Osteoblast (primary cell): ENCODE measurements at regions not wholly inside any gene's neighbourhood (a gene's known extent, or its start where the extent isn't known, plus 50 kb on each side); places are given as distances from the start of the nearest gene placed in this dataset.
"Not testable (repeated sequence)": the region's sequence is repeated elsewhere in the genome, so short reads cannot be mapped to it uniquely, and the experiment has no call there.

Experiments
- DNase-seq: peaks from one replicate; pipeline ENCODE4 v3.0.0; 2011; ENCODE audit warnings: low spot score, mixed read lengths; ENCODE audit not compliant: insufficient read length; ENCODE audit errors: missing footprints
- H2AFZ ChIP-seq: 2 replicates; pipeline ENCODE4 v1.6.0; 2011; ENCODE audit warnings: mild to moderate bottlenecking, low read length
- H3K27ac ChIP-seq: 2 replicates; pipeline ENCODE4 v1.5.1; 2011; ENCODE audit warnings: mild to moderate bottlenecking, low read depth, low read length, moderate library complexity
- H3K27me3 ChIP-seq: 2 replicates; pipeline ENCODE4 v1.6.0; 2012; ENCODE audit warnings: mild to moderate bottlenecking, control low read depth, inconsistent platforms, low read length, moderate library complexity; ENCODE audit not compliant: insufficient read depth
- H3K36me3 ChIP-seq: 2 replicates; pipeline ENCODE4 v1.5.1; 2011; ENCODE audit warnings: mild to moderate bottlenecking, low read length, control low read depth, moderate library complexity; ENCODE audit not compliant: insufficient read depth
- H3K4me1 ChIP-seq: 2 replicates; pipeline ENCODE4 v1.5.1; 2011; ENCODE audit warnings: mild to moderate bottlenecking, low read length, control low read depth, moderate library complexity; ENCODE audit not compliant: insufficient read depth
- H3K4me2 ChIP-seq: 2 replicates; pipeline ENCODE4 v1.6.0; 2011; ENCODE audit warnings: mild to moderate bottlenecking, low read length; ENCODE audit not compliant: insufficient read depth
- H3K4me3 ChIP-seq: fragments of 200-600 bp; sonication (generic); 3 replicates; pipeline ENCODE4 v1.5.1; 2012; ENCODE audit warnings: mild to moderate bottlenecking, low read length, inconsistent platforms; ENCODE audit not compliant: insufficient read depth
- H3K79me2 ChIP-seq: 2 replicates; pipeline ENCODE4 v1.6.0; 2012; ENCODE audit warnings: mild to moderate bottlenecking, low read length, control low read depth, inconsistent platforms; ENCODE audit not compliant: insufficient read depth
- H3K9me3 ChIP-seq: 2 replicates; pipeline ENCODE4 v1.5.1; 2011; ENCODE audit warnings: low read depth, low read length, control low read depth
- H4K20me1 ChIP-seq: 2 replicates; pipeline ENCODE4 v1.6.0; 2012; ENCODE audit warnings: mild to moderate bottlenecking, low read length, control low read depth; ENCODE audit not compliant: insufficient read depth
- TF ChIP-seq, protein P1 (sequence below): IDR thresholded peaks from 2 replicates; pipeline ENCODE4 v1.5.1; 2011; ENCODE audit warnings: mild to moderate bottlenecking, low read depth, low read length, moderate library complexity; ENCODE audit errors: extremely low read depth

GRCh38 chr6:82617648-82618047, 254.0 kb downstream of the TPBG start:
- Histone ChIP-seq H3K36me3 (no peaks in the 10 kb centered on the region), H3K79me2 (no peaks in the 10 kb centered on the region), H4K20me1 (no peaks in the 10 kb centered on the region), H3K4me2 (no peak overlapping the region), H3K27ac (no peak overlapping the region), H3K9me3 (no peaks in the 10 kb centered on the region), H3K27me3 (peaks cover 11% of the 10 kb centered on the region), H3K4me3 (no peak overlapping the region), H2AFZ (no peak overlapping the region), H3K4me1 (no peaks in the 10 kb centered on the region)
- no peak for DNase-seq
- TF ChIP-seq, protein P1, sequence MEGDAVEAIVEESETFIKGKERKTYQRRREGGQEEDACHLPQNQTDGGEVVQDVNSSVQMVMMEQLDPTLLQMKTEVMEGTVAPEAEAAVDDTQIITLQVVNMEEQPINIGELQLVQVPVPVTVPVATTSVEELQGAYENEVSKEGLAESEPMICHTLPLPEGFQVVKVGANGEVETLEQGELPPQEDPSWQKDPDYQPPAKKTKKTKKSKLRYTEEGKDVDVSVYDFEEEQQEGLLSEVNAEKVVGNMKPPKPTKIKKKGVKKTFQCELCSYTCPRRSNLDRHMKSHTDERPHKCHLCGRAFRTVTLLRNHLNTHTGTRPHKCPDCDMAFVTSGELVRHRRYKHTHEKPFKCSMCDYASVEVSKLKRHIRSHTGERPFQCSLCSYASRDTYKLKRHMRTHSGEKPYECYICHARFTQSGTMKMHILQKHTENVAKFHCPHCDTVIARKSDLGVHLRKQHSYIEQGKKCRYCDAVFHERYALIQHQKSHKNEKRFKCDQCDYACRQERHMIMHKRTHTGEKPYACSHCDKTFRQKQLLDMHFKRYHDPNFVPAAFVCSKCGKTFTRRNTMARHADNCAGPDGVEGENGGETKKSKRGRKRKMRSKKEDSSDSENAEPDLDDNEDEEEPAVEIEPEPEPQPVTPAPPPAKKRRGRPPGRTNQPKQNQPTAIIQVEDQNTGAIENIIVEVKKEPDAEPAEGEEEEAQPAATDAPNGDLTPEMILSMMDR, result no peak

DNA sequence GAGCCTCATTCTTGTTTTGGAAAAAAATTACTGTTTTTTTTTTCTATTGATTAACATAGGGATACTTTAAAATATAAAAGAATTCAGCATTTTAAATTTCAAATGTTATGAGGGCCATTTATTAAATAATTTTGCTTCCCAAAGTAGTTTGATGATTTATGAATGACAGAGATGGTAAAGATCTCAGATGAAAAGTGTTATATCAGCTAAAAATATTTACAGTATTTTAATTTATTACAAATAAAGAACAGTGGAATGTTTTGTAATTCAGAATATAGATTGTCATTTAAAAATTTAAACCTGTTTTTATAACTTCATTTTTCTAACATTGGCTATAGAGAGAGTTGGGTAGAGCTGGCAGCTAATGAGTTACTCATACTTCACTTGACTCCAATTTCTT, 256.0 kb downstream of the TPBG start:
- no peak overlapping the region for H3K4me2 ChIP-seq
- peaks cover 11% of the 10 kb centered on the region for H3K27me3 ChIP-seq
- H2AFZ ChIP-seq, result no peak overlapping the region
- H3K27ac ChIP-seq, result no peak overlapping the region
- H3K9me3 ChIP-seq, result no peaks in the 10 kb centered on the region
- H3K4me3 ChIP-seq, result no peak overlapping the region
- H3K36me3 ChIP-seq, result no peaks in the 10 kb centered on the region
- H3K4me1 ChIP-seq, result no peaks in the 10 kb centered on the region
- no peaks in the 10 kb centered on the region for H3K79me2 ChIP-seq
- peak; percentile 65 for DNase-seq
- TF ChIP-seq, protein P1, result no peak
- H4K20me1 ChIP-seq, result no peaks in the 10 kb centered on the region

DNA sequence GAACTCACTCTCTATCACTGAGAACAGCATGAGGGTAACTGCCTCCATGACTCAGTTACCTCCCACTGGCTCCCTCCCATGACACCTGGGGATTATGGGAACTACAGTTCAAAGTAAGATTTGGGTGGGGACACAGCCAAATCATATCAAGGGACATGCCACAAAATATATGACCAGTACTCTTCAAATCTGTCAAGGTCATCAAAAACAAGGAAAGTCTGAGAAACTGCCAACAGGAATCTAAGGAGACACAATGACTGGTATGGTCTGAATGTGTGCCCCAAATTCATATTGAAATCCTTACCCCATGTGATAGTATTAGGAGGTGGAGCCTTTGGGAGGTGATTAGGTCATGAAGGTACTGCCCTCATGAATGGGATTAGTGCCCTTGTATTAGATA, 258.8 kb downstream of the TPBG start:
- no peaks in the 10 kb centered on the region for H3K36me3 ChIP-seq
- no peak overlapping the region for H3K27ac ChIP-seq

DNA sequence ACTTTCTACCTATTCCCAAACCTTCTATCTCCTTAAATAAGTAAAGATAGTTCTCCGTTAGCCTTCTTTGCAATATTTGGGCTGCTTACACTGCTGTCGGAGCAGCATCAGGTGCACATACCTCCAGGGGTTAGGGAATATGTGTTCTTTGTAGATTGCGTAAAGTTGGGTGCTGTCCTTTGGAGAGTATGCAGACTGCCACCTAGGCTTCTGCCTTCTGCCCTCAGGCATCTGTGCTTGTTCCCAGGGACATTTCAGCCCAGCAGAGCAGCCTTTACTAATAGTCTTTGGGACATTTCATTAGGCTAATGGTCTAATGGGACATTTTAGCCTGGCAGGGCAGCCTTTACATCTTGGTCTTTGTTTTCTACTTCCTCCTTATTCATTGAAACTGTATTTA, 260.6 kb downstream of the TPBG start:
- H4K20me1 ChIP-seq, result no peaks in the 10 kb centered on the region
- no peak overlapping the region for H3K4me3 ChIP-seq
- H3K79me2 ChIP-seq, result no peaks in the 10 kb centered on the region
- H3K4me1 ChIP-seq, result no peaks in the 10 kb centered on the region
- no peaks in the 10 kb centered on the region for H3K36me3 ChIP-seq
- no peak overlapping the region for H3K4me2 ChIP-seq
- DNase-seq, result no peak
- TF ChIP-seq, protein P1, result no peak
- H3K27me3 ChIP-seq, result peaks cover 3% of the 10 kb centered on the region
- no peak overlapping the region for H2AFZ ChIP-seq
- no peak overlapping the region for H3K27ac ChIP-seq
- H3K9me3 ChIP-seq, result no peaks in the 10 kb centered on the region

More for the DNA sequence above, 258.8 kb downstream of the TPBG start:
- DNase-seq, result no peak
- no peak overlapping the region for H3K4me3 ChIP-seq
- H3K4me1 ChIP-seq, result no peaks in the 10 kb centered on the region
- H3K27me3 ChIP-seq, result peaks cover 3% of the 10 kb centered on the region
- TF ChIP-seq, protein P1, result no peak
- no peak overlapping the region for H2AFZ ChIP-seq
- H3K4me2 ChIP-seq, result no peak overlapping the region
- no peaks in the 10 kb centered on the region for H4K20me1 ChIP-seq
- H3K79me2 ChIP-seq, result no peaks in the 10 kb centered on the region
- H3K9me3 ChIP-seq, result no peaks in the 10 kb centered on the region

DNA sequence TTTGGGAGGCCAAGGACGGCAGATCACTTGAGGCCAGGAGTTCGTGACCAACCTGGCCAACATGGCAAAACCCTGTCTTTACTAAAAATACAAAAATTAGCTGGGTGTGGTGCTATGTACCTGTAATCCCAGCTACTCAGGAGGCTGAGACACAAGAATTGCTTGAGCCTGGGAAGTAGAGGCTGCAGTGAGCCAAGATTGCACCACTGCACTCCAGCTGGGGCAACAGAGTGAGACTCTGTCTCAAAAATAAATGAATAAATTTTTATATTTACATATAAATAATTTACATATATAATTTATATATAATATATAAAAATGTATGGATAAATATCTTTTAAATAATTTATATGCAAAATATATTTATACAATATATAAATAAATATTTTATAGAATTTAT, 263.3 kb downstream of the TPBG start:
- H3K79me2 ChIP-seq, H3K9me3 ChIP-seq, H2AFZ ChIP-seq, H3K4me2 ChIP-seq, H3K36me3 ChIP-seq, H3K4me1 ChIP-seq, H4K20me1 ChIP-seq, H3K27me3 ChIP-seq, H3K4me3 ChIP-seq, DNase-seq, H3K27ac ChIP-seq: not testable (repeated sequence)
